NCI-H1417 treated with DMSO at 0.1 percent for 48 hours (cell line): ENCODE measurements at regions not wholly inside any gene's neighbourhood (a gene's known extent, or its start where the extent isn't known, plus 50 kb on each side); places are given as distances from the start of the nearest gene placed in this dataset.
"Not testable (repeated sequence)": the region's sequence is repeated elsewhere in the genome, so short reads cannot be mapped to it uniquely, and the experiment has no call there.

Experiments used
- DNase-seq: peaks from one replicate; lab custom pipeline; 2025; lab: John Stamatoyannopoulos, UW

GRCh38 chr2:4139316-4139715 lies 435.9 kb downstream of the DCDC2C start:
- DNase-seq, result no peak

- DNase-seq, result no peak
Measured at GRCh38 chr2:4139731-4140130, 436.4 kb downstream of the DCDC2C start.

GRCh38 chr2:4140281-4140970 lies 437.1 kb downstream of the DCDC2C start:
- DNase-seq, result no peak

- DNase-seq, result no peak
Measured at GRCh38 chr2:4144731-4145130, 441.4 kb downstream of the DCDC2C start.

- DNase-seq, result no peak
Measured at GRCh38 chr2:4151521-4151920, 448.1 kb downstream of the DCDC2C start.

- no peak for DNase-seq
Measured at GRCh38 chr2:4152051-4152450, 448.7 kb downstream of the DCDC2C start.

- DNase-seq, result no peak
Measured at GRCh38 chr2:4168834-4169233, 465.5 kb downstream of the DCDC2C start.

- DNase-seq, result no peak
Measured at GRCh38 chr2:4174796-4175195, 471.4 kb downstream of the DCDC2C start.

GRCh38 chr2:4175343-4175742 lies 472.0 kb downstream of the DCDC2C start:
- DNase-seq, result no peak

- DNase-seq, result no peak
Measured at GRCh38 chr2:4180631-4181030, 477.3 kb downstream of the DCDC2C start.

- DNase-seq, result no peak
Measured at GRCh38 chr2:4181062-4181461, 477.7 kb downstream of the DCDC2C start.

- no peak for DNase-seq
Measured at GRCh38 chr2:4188561-4188960, 485.2 kb downstream of the DCDC2C start.

GRCh38 chr2:4190548-4190947 lies 487.2 kb downstream of the DCDC2C start:
- no peak for DNase-seq

- DNase-seq, result no peak
Measured at GRCh38 chr2:4192119-4192518, 488.7 kb downstream of the DCDC2C start.

- DNase-seq, result no peak
Measured at GRCh38 chr2:4214444-4215205, 511.2 kb downstream of the DCDC2C start.

- no peak for DNase-seq
Measured at GRCh38 chr2:4217737-4218136, 514.4 kb downstream of the DCDC2C start.

- DNase-seq, result peak; percentile 65
Measured at GRCh38 chr2:4219101-4219500, 515.7 kb downstream of the DCDC2C start.

GRCh38 chr2:4219571-4219970 lies 516.2 kb downstream of the DCDC2C start:
- DNase-seq, result peak; percentile 56

GRCh38 chr2:4221434-4221833 lies 518.1 kb downstream of the DCDC2C start:
- no peak for DNase-seq

- DNase-seq, result no peak
Measured at GRCh38 chr2:4221845-4222244, 518.5 kb downstream of the DCDC2C start.

GRCh38 chr2:4244422-4244821 lies 541.0 kb downstream of the DCDC2C start:
- not testable (repeated sequence) for DNase-seq

- DNase-seq, result no peak
Measured at GRCh38 chr2:4246364-4247131, 543.2 kb downstream of the DCDC2C start.

- no peak for DNase-seq
Measured at GRCh38 chr2:4247791-4248190, 544.4 kb downstream of the DCDC2C start.
